CD14-positive monocyte (primary cell): ENCODE measurements at regions not wholly inside any gene's neighbourhood (a gene's known extent, or its start where the extent isn't known, plus 50 kb on each side); places are given as distances from the start of the nearest gene placed in this dataset.

ENCODE experiments used
- DNase-seq, 3 donors: peaks; one replicate each; pipeline ENCODE4 v3.0.0-alpha.2; 2011 to 2022
- H2AFZ ChIP-seq: 2 replicates; pipeline ENCODE4 v1.6.0; 2012; ENCODE audit warnings: mild to moderate bottlenecking, low read depth, low read length, inconsistent platforms; ENCODE audit not compliant: insufficient read depth, poor library complexity, severe bottlenecking
- H3K27ac ChIP-seq, 2 donors: 1 replicate in 1 of 2; 2 replicates in 1 of 2; pipeline ENCODE4 v1.5.1; 2012 to 2013; ENCODE audit warnings: low read length in 2 of 2, control low read depth in 1 of 2, inconsistent platforms in 1 of 2, low read depth in 1 of 2, mild to moderate bottlenecking in 1 of 2
- H3K27me3 ChIP-seq, 2 donors: one replicate each; pipeline versions ENCODE4 v1.6.0 to v1.6.1; 2011 to 2013; ENCODE audit warnings: low read length in 2 of 2; ENCODE audit not compliant: control insufficient read depth in 2 of 2, insufficient read depth in 2 of 2
- H3K36me3 ChIP-seq, 2 donors: replicated peaks in 1 of 2; 1 replicate in 1 of 2; 2 replicates in 1 of 2; pipeline versions ENCODE4 v1.5.1 to v1.6.1; 2012 to 2013; ENCODE audit warnings: low read length in 2 of 2, control low read depth in 1 of 2, inconsistent platforms in 1 of 2, mild to moderate bottlenecking in 1 of 2; ENCODE audit not compliant: insufficient read depth in 2 of 2, control insufficient read depth in 1 of 2
- H3K4me1 ChIP-seq, 2 donors: 1 replicate in 1 of 2; 2 replicates in 1 of 2; pipeline versions ENCODE4 v1.5.1 to v1.6.1; 2012 to 2013; ENCODE audit warnings: low read length in 2 of 2, control low read depth in 1 of 2, inconsistent platforms in 1 of 2, mild to moderate bottlenecking in 1 of 2, moderate library complexity in 1 of 2; ENCODE audit not compliant: insufficient read depth in 2 of 2, control insufficient read depth in 1 of 2
- H3K4me2 ChIP-seq: replicated peaks from 2 replicates; pipeline ENCODE3; 2012; ENCODE audit warnings: low read length, moderate library complexity, mild to moderate bottlenecking; ENCODE audit not compliant: poor library complexity, severe bottlenecking; ENCODE audit errors: extremely low read depth
- H3K4me3 ChIP-seq, 3 experiments: fragments of 200-600 bp in 1 of 3; sonication (generic) in 1 of 3; replicated peaks in 1 of 3; 1 replicate in 2 of 3; 2 replicates in 1 of 3; pipeline ENCODE4 v1.5.1; 2011 to 2013; ENCODE audit warnings: low read length in 3 of 3, mild to moderate bottlenecking in 3 of 3, control low read depth in 2 of 3, low read depth in 2 of 3, inconsistent platforms in 1 of 3, moderate library complexity in 1 of 3
- H3K79me2 ChIP-seq: 2 replicates; pipeline ENCODE4 v1.6.0; 2012; ENCODE audit warnings: mild to moderate bottlenecking, control low read depth, inconsistent platforms, low read length, moderate library complexity; ENCODE audit not compliant: insufficient read depth
- H3K9ac ChIP-seq: 2 replicates; pipeline ENCODE4 v1.6.0; 2017; ENCODE audit warnings: low read length, mild to moderate bottlenecking; ENCODE audit not compliant: insufficient read depth, poor library complexity, severe bottlenecking
- H3K9me3 ChIP-seq, 2 donors: replicated peaks in 1 of 2; 1 replicate in 1 of 2; 2 replicates in 1 of 2; pipeline versions ENCODE4 v1.5.1 to v1.6.1; 2012 to 2013; ENCODE audit warnings: low read length in 2 of 2, control low read depth in 1 of 2; ENCODE audit not compliant: control insufficient read depth in 1 of 2, insufficient read depth in 1 of 2
- H4K20me1 ChIP-seq: 2 replicates; pipeline ENCODE4 v1.6.0; 2012; ENCODE audit warnings: mild to moderate bottlenecking, low read length, control low read depth, moderate library complexity; ENCODE audit not compliant: insufficient read depth
- H3K27ac Mint-ChIP-seq, 7 donors: one replicate each; pipeline ENCODE4 v1.8.0; 2020; ENCODE audit warnings: mild to moderate bottlenecking in 7 of 7, mixed read lengths in 7 of 7, moderate library complexity in 6 of 7, inconsistent platforms in 2 of 7
- H3K27me3 Mint-ChIP-seq, 3 donors: one replicate each; pipeline ENCODE4 v1.8.0; 2021 to 2022; ENCODE audit warnings: low read depth in 3 of 3, mild to moderate bottlenecking in 3 of 3, mixed read lengths in 3 of 3, moderate library complexity in 3 of 3, inconsistent platforms in 1 of 3
- H3K36me3 Mint-ChIP-seq, 2 donors: one replicate each; pipeline ENCODE4 v1.8.0; 2020; ENCODE audit warnings: mixed read lengths in 2 of 2, inconsistent platforms in 1 of 2, mild to moderate bottlenecking in 1 of 2
- H3K4me1 Mint-ChIP-seq: one replicate; pipeline ENCODE4 v1.8.0; 2020; ENCODE audit warnings: mild to moderate bottlenecking, mixed read lengths
- H3K4me3 Mint-ChIP-seq, 2 donors: one replicate each; pipeline ENCODE4 v1.8.0; 2020; ENCODE audit warnings: mild to moderate bottlenecking in 2 of 2, mixed read lengths in 2 of 2, moderate library complexity in 1 of 2
- H3K9me3 Mint-ChIP-seq, 7 donors: one replicate each; pipeline ENCODE4 v1.8.0; 2020 to 2022; ENCODE audit warnings: mixed read lengths in 7 of 7, mild to moderate bottlenecking in 6 of 7, moderate library complexity in 6 of 7, inconsistent platforms in 2 of 7
- CTCF ChIP-seq: fragments of 200-600 bp; IDR thresholded peaks from one replicate; pipeline ENCODE4 v1.8.0; 2022; ENCODE audit warnings: antibody characterized with exemption, mild to moderate bottlenecking
- WGBS: methylation state at CpG from one replicate; pipeline ENCODE4 v1.1.5; 2013; ENCODE audit warnings: missing lambda C conversion rate; ENCODE audit not compliant: insufficient coverage; 5-methylcytosine and 5-hydroxymethylcytosine counted together
- intact Hi-C, 2 donors: fragments of 100-400 bp; cut with micrococcal nuclease; formaldehyde crosslinking; loops; one replicate each; pipeline versions ENCODE4 v1.15.0 to v1.15.1; 2023

- no peaks in the 10 kb centered on the region for H3K27me3 ChIP-seq
- H4K20me1 ChIP-seq = no peaks in the 10 kb centered on the region
- H3K9ac ChIP-seq = no peak overlapping the region
- H3K27ac ChIP-seq = no peak overlapping the region
- H3K9me3 ChIP-seq = no peaks in the 10 kb centered on the region
- Mint-ChIP-seq H3K27ac (no peak overlapping the region), H3K4me3 (no peak overlapping the region), H3K27me3 (no peaks in the 10 kb centered on the region), H3K36me3 (peaks cover 0 to 4% of the 10 kb centered on the region in 2 donors), H3K4me1 (peaks cover 1% of the 10 kb centered on the region), H3K9me3 (peaks cover 0 to 2% (median 0%) of the 10 kb centered on the region in 7 donors)
- H3K4me1 ChIP-seq = no peaks in the 10 kb centered on the region
- no peak for DNase-seq
- no peak for TF ChIP-seq CTCF
- no peak overlapping the region for H2AFZ ChIP-seq
- no peak overlapping the region for H3K4me2 ChIP-seq
- H3K36me3 ChIP-seq = no peaks in the 10 kb centered on the region
- no peak overlapping the region for H3K4me3 ChIP-seq
- H3K79me2 ChIP-seq = no peaks in the 10 kb centered on the region
- intact Hi-C loops = no loop called here
- 93% methylated on average over 3 of the region's 4 CpGs for WGBS
Measured at GRCh38 chr17:63267846-63268245, 178.3 kb downstream of the CYB561 start.

GRCh38 chr17:63268827-63269226, 177.3 kb downstream of the CYB561 start:
- WGBS = 100% methylated on average over 1 of the region's 3 CpGs
- peaks cover 0 to 2% (median 0%) of the 10 kb centered on the region in 7 donors for H3K9me3 Mint-ChIP-seq
- no peak for DNase-seq

More at GRCh38 chr17:63268827-63269226, 177.3 kb downstream of the CYB561 start:
- Histone ChIP-seq H3K4me1 (no peaks in the 10 kb centered on the region), H4K20me1 (no peaks in the 10 kb centered on the region), H3K27ac (no peak overlapping the region), H3K79me2 (no peaks in the 10 kb centered on the region), H3K36me3 (no peaks in the 10 kb centered on the region), H3K9ac (no peak overlapping the region), H3K9me3 (no peaks in the 10 kb centered on the region), H2AFZ (no peak overlapping the region), H3K4me2 (no peak overlapping the region), H3K27me3 (no peaks in the 10 kb centered on the region), H3K4me3 (no peak overlapping the region)
- H3K4me1 Mint-ChIP-seq = peaks cover 1% of the 10 kb centered on the region
- H3K27ac Mint-ChIP-seq = no peak overlapping the region
- TF ChIP-seq CTCF = no peak
- H3K36me3 Mint-ChIP-seq = peaks cover 0 to 4% of the 10 kb centered on the region in 2 donors
- no peak overlapping the region for H3K4me3 Mint-ChIP-seq
- no peaks in the 10 kb centered on the region for H3K27me3 Mint-ChIP-seq
- intact Hi-C loops = no loop called here
